ENCODE measurements at regions not wholly inside any gene's neighbourhood (a gene's known extent, or its start where the extent isn't known, plus 50 kb on each side); places are given as distances from the start of the nearest gene placed in this dataset.

DNA sequence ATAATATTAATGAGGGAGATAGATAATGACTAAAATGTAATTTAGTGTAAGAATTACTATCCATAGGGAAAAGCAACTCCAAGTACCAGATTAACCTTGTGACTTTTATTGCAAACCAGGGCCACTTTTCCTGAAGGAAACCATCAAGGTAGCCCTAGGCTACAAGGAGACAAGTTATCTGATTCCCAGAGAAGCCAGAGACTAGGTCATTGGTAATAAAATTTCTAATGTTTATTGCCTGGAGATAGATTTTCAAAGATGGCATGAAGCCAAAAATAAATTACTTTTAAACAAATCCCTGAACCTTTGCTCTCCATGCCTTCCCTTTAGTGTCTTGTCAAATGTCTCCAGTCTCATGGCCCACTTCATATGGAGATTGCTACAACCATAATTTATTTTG lies 610.1 kb upstream of the SLC10A2 start:
- TF ChIP-seq MYC (IDR thresholded peaks at IDR 0.05; ENCODE audit: low read depth, low read length) = no peak
- no peak for TF ChIP-seq POLR2A (IDR thresholded peaks at IDR 0.05; ENCODE audit: extremely low read depth, insufficient read length)
- TF ChIP-seq, protein P1, sequence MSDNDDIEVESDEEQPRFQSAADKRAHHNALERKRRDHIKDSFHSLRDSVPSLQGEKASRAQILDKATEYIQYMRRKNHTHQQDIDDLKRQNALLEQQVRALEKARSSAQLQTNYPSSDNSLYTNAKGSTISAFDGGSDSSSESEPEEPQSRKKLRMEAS (IDR thresholded peaks at IDR 0.05; ENCODE audit: low read depth, low read length) = no peak
- TF ChIP-seq, protein P2, sequence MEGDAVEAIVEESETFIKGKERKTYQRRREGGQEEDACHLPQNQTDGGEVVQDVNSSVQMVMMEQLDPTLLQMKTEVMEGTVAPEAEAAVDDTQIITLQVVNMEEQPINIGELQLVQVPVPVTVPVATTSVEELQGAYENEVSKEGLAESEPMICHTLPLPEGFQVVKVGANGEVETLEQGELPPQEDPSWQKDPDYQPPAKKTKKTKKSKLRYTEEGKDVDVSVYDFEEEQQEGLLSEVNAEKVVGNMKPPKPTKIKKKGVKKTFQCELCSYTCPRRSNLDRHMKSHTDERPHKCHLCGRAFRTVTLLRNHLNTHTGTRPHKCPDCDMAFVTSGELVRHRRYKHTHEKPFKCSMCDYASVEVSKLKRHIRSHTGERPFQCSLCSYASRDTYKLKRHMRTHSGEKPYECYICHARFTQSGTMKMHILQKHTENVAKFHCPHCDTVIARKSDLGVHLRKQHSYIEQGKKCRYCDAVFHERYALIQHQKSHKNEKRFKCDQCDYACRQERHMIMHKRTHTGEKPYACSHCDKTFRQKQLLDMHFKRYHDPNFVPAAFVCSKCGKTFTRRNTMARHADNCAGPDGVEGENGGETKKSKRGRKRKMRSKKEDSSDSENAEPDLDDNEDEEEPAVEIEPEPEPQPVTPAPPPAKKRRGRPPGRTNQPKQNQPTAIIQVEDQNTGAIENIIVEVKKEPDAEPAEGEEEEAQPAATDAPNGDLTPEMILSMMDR (IDR thresholded peaks at IDR 0.05; ENCODE audit: low read depth, low read length) = no peak
- no peak overlapping the region for H3K4me3 ChIP-seq (ENCODE audit: low read depth, low read length)
- no peak for DNase-seq (ENCODE audit: low read depth)

DNA sequence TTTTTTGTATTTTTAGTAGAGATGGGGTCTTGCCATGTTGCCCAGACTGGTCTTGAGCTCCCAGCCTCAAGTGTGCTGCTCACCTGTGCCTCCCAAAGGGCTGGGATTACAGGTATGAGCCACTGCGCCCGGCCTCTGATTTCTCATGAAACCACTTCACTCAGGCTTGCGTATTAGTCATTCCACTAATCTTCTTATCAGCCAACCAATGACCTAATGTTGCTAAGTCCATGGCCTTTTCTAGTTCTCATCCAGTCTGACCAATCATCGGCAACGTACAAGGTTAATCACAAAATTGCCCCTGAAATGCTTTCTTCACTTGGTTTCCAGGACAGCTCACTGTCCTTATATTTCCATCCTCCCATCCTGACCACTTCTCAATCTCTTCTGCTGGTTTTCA lies 605.3 kb upstream of the SLC10A2 start:
- DNase-seq (ENCODE audit: low read depth) = no peak
- TF ChIP-seq, protein P1 (IDR thresholded peaks at IDR 0.05; ENCODE audit: low read depth, low read length) = no peak
- no peak for TF ChIP-seq MYC (IDR thresholded peaks at IDR 0.05; ENCODE audit: low read depth, low read length)
- TF ChIP-seq POLR2A (IDR thresholded peaks at IDR 0.05; ENCODE audit: extremely low read depth, insufficient read length) = no peak
- TF ChIP-seq, protein P2 (IDR thresholded peaks at IDR 0.05; ENCODE audit: low read depth, low read length) = no peak
- H3K4me3 ChIP-seq (ENCODE audit: low read depth, low read length) = no peak overlapping the region

DNA sequence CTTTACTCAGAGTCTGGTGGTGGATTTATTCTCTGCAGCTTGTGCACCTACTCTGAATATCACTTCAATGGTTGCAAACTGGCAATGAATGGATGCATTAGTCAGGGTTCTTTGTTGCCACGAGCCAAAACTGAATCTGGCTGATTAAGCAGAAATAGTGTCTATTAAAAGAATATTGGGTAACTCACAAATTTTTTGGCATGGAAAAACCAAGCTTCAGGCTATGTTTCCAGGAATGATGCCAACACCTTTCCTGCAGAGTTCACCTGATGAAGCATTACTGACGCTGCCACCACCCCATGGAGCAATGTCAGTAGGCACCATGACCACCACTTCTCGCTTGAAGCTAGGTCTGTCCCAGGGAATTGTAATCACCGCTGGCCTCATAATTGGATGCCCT lies 597.8 kb upstream of the SLC10A2 start:
- no peak overlapping the region for H3K4me3 ChIP-seq (ENCODE audit: low read depth, low read length)
- TF ChIP-seq POLR2A (IDR thresholded peaks at IDR 0.05; ENCODE audit: extremely low read depth, insufficient read length) = no peak
- TF ChIP-seq, protein P2 (IDR thresholded peaks at IDR 0.05; ENCODE audit: low read depth, low read length) = no peak
- TF ChIP-seq, protein P1 (IDR thresholded peaks at IDR 0.05; ENCODE audit: low read depth, low read length) = no peak
- TF ChIP-seq MYC (IDR thresholded peaks at IDR 0.05; ENCODE audit: low read depth, low read length) = no peak
- DNase-seq (ENCODE audit: low read depth) = no peak

DNA sequence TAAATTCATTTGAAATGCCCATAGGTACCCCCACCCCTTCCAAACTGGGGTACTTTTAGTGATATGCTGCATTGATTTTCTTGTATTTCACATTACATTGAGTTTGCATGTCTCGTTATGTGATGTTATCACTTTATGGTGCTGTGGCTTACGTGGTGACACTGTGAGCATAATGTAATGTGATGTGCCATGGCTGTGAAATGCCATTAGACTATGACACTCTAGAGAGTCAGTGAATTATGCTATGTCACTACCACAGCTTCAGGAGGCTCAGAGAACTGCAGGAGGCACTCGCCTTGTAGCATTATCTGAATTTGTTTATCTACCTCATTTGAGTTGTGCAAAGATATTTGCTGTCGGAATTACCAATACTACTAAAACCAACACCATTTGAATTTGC lies 590.1 kb upstream of the SLC10A2 start:
- no peak overlapping the region for H3K4me3 ChIP-seq (ENCODE audit: low read depth, low read length)
- DNase-seq (ENCODE audit: low read depth) = no peak
- TF ChIP-seq, protein P2 (IDR thresholded peaks at IDR 0.05; ENCODE audit: low read depth, low read length) = no peak
- TF ChIP-seq POLR2A (IDR thresholded peaks at IDR 0.05; ENCODE audit: extremely low read depth, insufficient read length) = no peak
- TF ChIP-seq MYC (IDR thresholded peaks at IDR 0.05; ENCODE audit: low read depth, low read length) = no peak
- TF ChIP-seq, protein P1 (IDR thresholded peaks at IDR 0.05; ENCODE audit: low read depth, low read length) = no peak

DNA sequence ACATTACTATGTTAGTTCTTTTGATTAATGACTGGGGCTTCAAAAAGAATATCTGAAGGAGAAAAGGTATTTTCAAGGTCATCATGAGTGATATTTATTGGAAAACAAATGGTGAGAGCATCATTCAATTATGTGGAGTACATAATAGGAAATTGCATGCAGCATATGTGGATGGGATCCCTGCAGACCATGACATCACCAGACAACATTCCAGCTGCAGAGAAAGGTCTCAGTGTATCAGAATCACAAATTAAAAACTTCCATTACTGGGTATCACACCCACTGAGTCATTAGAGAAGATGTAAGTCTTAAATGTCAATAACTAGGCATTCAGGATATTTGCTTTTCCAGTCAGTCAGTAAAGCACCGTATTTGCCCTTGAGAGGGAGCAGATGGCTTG lies 574.4 kb upstream of the SLC10A2 start:
- H3K4me3 ChIP-seq (ENCODE audit: low read depth, low read length) = no peak overlapping the region
- TF ChIP-seq, protein P1 (IDR thresholded peaks at IDR 0.05; ENCODE audit: low read depth, low read length) = no peak
- TF ChIP-seq, protein P2 (IDR thresholded peaks at IDR 0.05; ENCODE audit: low read depth, low read length) = no peak
- no peak for TF ChIP-seq MYC (IDR thresholded peaks at IDR 0.05; ENCODE audit: low read depth, low read length)
- no peak for TF ChIP-seq POLR2A (IDR thresholded peaks at IDR 0.05; ENCODE audit: extremely low read depth, insufficient read length)
- DNase-seq (ENCODE audit: low read depth) = no peak

DNA sequence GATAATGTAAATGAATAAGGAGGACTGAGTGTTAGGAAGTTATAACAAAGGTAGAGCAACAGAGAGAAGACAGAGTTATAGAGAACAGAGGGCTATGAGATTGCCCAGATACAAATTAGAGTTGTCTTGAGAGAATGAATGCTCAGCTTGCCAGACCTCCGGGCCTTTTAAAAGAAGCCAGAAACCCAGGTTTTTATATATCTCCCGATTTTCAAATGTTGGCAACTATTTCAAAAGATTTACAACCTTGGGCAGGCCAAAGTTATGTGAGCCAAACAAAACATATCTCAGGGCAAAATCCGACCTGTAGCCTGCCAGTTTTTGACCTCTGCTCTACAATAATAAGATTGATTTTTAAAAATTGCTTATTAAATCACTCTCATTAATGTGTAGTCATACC lies 573.1 kb upstream of the SLC10A2 start:
- DNase-seq (ENCODE audit: low read depth) = no peak
- no peak for TF ChIP-seq POLR2A (IDR thresholded peaks at IDR 0.05; ENCODE audit: extremely low read depth, insufficient read length)
- H3K4me3 ChIP-seq (ENCODE audit: low read depth, low read length) = no peak overlapping the region

All from NB4 (cell line).